Naive thymus-derived CD8-positive, alpha-beta T cell (primary cell): ENCODE measurements at regions not wholly inside any gene's neighbourhood (a gene's known extent, or its start where the extent isn't known, plus 50 kb on each side); places are given as distances from the start of the nearest gene placed in this dataset.
"Not testable (repeated sequence)": the region's sequence is repeated elsewhere in the genome, so short reads cannot be mapped to it uniquely, and the experiment has no call there.

ENCODE experiments used
- ATAC-seq, 2 donors: fragments of 150-1000 bp; cut with Tn5 transposase in 1 of 2; sonication (Bioruptor Pico), chemical (Tn5 transposase) in 1 of 2; 1 replicate in 1 of 2; 2 replicates in 1 of 2; pipeline ENCODE4 v1.10.0; 2021; ENCODE audit warnings: mild to moderate bottlenecking in 2 of 2, moderate library complexity in 2 of 2
- POLR2A ChIA-PET: fragments of 350-600 bp; sonication (Branson Sonifier 250); formaldehyde crosslinking; loops from one replicate; lab custom pipeline; 2021; ENCODE audit warnings: antibody characterized with exemption; lab: Charles Lee
- DNase-seq, 10 donors: peaks; one replicate each; pipeline versions ENCODE4 v3.0.0 to v3.0.0-alpha.2; 2020 to 2022
- H3K27ac Mint-ChIP-seq, 10 donors: one replicate each; pipeline ENCODE4 v1.8.0; 2020 to 2022; ENCODE audit warnings: mild to moderate bottlenecking in 10 of 10, mixed read lengths in 10 of 10, moderate library complexity in 4 of 10, inconsistent platforms in 1 of 10
- H3K27me3 Mint-ChIP-seq, 5 donors: one replicate each; pipeline ENCODE4 v1.8.0; 2021 to 2022; ENCODE audit warnings: mixed read lengths in 5 of 5
- H3K36me3 Mint-ChIP-seq, 3 donors: one replicate each; pipeline ENCODE4 v1.8.0; 2020 to 2022; ENCODE audit warnings: mixed read lengths in 3 of 3, mild to moderate bottlenecking in 2 of 3, inconsistent platforms in 1 of 3
- H3K4me1 Mint-ChIP-seq, 4 donors: one replicate each; pipeline ENCODE4 v1.8.0; 2021 to 2022; ENCODE audit warnings: mixed read lengths in 4 of 4
- H3K4me3 Mint-ChIP-seq, 10 donors: one replicate each; pipeline ENCODE4 v1.8.0; 2020 to 2022; ENCODE audit warnings: mild to moderate bottlenecking in 10 of 10, mixed read lengths in 10 of 10, moderate library complexity in 6 of 10, inconsistent platforms in 1 of 10
- H3K9me3 Mint-ChIP-seq, 9 donors: one replicate each; pipeline ENCODE4 v1.8.0; 2020 to 2022; ENCODE audit warnings: mixed read lengths in 9 of 9, mild to moderate bottlenecking in 3 of 9, inconsistent platforms in 1 of 9, moderate library complexity in 1 of 9

- H3K36me3 Mint-ChIP-seq = no peaks in the 10 kb centered on the region
- DNase-seq = no peak
- POLR2A ChIA-PET = no interaction called here
- H3K4me1 Mint-ChIP-seq = no peaks in the 10 kb centered on the region
- ATAC-seq = no peak
- peaks cover 0 to 7% (median 0%) of the 10 kb centered on the region in 5 donors for H3K27me3 Mint-ChIP-seq
- no peaks in the 10 kb centered on the region for H3K9me3 Mint-ChIP-seq
- H3K4me3 Mint-ChIP-seq = no peak overlapping the region
- H3K27ac Mint-ChIP-seq = no peak overlapping the region
These were observed 247.7 kb upstream of the ARSJ start for GRCh38 chr4:114226968-114227760.

DNA sequence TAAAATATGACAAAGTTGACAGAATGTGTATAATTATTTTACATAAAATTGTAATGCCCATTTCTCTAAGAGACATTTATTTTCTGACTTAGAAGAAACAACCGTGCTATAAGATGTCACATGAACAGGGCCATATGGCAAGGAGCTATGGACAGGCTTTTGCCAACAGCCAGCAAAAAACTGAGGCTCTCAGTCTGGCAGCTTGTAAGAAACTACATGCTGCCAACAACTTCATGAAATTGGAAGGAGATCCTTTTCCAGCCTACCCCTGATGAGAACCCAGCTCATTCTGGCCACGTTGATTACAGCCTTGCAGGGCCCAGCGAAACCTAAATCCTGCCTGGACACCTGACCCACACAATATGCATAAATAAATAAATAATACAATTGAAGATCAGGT is 250.3 kb upstream of the ARSJ start:
- Mint-ChIP-seq H3K9me3 (no peaks in the 10 kb centered on the region), H3K36me3 (no peaks in the 10 kb centered on the region), H3K27me3 (peaks cover 0 to 22% (median 2%) of the 10 kb centered on the region in 5 donors), H3K27ac (no peak overlapping the region), H3K4me1 (no peaks in the 10 kb centered on the region), H3K4me3 (no peak overlapping the region)
- POLR2A ChIA-PET = no interaction called here
- DNase-seq = no peak
- no peak for ATAC-seq

DNA sequence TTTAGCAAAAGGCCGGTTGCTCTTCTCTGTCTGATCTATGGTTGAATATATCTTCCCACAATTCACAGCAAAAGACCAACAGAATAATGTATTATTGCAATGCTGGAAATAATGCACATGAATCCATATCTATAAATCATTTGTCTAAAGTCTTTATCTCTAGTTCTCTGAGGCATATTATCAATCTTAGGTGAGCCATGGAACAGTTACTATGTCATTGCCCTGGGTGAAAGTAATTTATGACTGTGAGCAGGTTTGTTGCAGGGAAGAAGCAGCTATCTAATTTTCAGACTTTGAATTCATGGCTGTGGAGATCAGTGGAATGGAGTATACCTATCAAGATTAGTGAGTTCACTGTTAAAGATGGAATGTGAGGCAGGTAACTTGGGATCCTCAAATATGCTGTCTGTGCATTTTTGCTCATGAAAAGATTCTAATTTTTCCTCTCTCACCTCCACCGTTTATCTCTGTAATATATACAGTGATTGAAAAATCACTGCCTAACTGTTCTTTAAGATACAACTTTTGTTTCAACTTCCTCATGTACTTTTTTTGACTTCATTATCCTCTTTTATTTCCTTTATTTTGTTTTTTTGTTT is 256.8 kb upstream of the ARSJ start:
- Mint-ChIP-seq H3K27ac (no peak overlapping the region), H3K9me3 (peaks cover 0 to 2% (median 0%) of the 10 kb centered on the region in 9 donors), H3K27me3 (peaks cover 0 to 23% (median 2%) of the 10 kb centered on the region in 5 donors), H3K4me1 (no peaks in the 10 kb centered on the region), H3K4me3 (no peak overlapping the region), H3K36me3 (no peaks in the 10 kb centered on the region)
- ATAC-seq = no peak
- no peak for DNase-seq
- POLR2A ChIA-PET = no interaction called here

DNA sequence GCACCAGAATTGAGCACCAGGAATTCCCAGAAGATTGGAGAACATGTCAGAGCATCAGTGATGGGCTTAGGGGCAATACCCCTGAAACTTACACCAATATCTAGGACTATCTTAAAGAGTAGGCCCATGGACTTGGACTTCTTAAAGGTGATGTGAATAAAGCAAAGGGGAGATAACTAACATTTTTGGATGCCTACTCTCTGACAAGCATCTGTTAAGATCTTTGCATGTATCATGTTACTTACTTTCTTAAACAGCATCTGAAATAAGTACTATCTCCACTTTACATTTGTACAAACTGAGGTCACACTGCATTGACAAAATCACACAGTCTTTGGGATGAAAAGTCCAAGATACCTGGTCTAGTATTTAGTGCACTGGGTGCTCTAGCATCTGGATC is 258.6 kb upstream of the ARSJ start:
- no peak overlapping the region for H3K27ac Mint-ChIP-seq
- DNase-seq (no peak), ATAC-seq (no peak)
- peaks cover 0 to 12% (median 2%) of the 10 kb centered on the region in 5 donors for H3K27me3 Mint-ChIP-seq
- H3K4me3 Mint-ChIP-seq = no peak overlapping the region
- no peaks in the 10 kb centered on the region for H3K36me3 Mint-ChIP-seq
- POLR2A ChIA-PET = no interaction called here
- H3K9me3 Mint-ChIP-seq = peaks cover 0 to 5% (median 0%) of the 10 kb centered on the region in 9 donors
- no peaks in the 10 kb centered on the region for H3K4me1 Mint-ChIP-seq

- POLR2A ChIA-PET = no interaction called here
- no peaks in the 10 kb centered on the region for H3K36me3 Mint-ChIP-seq
- DNase-seq (no peak), ATAC-seq (no peak)
- H3K27me3 Mint-ChIP-seq = peaks cover 6 to 30% (median 9%) of the 10 kb centered on the region in 5 donors
- H3K9me3 Mint-ChIP-seq = peaks cover 0 to 11% (median 0%) of the 10 kb centered on the region in 9 donors
- H3K4me3 Mint-ChIP-seq = no peak overlapping the region
- no peaks in the 10 kb centered on the region for H3K4me1 Mint-ChIP-seq
- no peak overlapping the region for H3K27ac Mint-ChIP-seq
These were observed 270.1 kb upstream of the ARSJ start for GRCh38 chr4:114249561-114249960.

GRCh38 chr4:114249976-114250375 is 270.5 kb upstream of the ARSJ start:
- Mint-ChIP-seq H3K4me3 (no peak overlapping the region), H3K36me3 (no peaks in the 10 kb centered on the region), H3K27ac (no peak overlapping the region), H3K4me1 (no peaks in the 10 kb centered on the region), H3K9me3 (peaks cover 0 to 15% (median 0%) of the 10 kb centered on the region in 9 donors), H3K27me3 (peaks cover 6 to 30% (median 9%) of the 10 kb centered on the region in 5 donors)
- POLR2A ChIA-PET = no interaction called here
- no peak for DNase-seq
- no peak for ATAC-seq

DNA sequence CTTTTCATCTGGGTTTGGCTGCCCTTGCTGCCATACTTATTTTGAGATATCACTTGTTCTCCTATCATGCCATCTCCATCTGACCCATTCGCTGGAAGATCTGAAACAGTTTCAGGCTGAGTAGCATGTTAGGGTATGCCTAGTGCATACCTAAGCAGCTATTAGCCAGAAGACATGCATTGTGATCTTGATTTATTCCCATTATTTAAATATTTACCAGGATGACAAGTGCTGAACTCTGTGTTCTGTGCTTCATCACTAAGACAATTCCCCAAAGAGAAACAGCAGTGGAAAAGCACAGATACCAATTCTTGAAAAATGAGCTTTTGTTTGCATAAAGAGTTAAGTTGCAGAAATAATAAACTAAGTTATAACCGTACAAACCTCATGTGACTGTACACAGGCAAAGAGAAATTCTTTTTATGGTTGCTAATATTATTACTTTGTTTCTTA is 271.0 kb upstream of the ARSJ start:
- Mint-ChIP-seq H3K4me1 (no peaks in the 10 kb centered on the region), H3K4me3 (no peak overlapping the region), H3K9me3 (peaks cover 0 to 15% (median 0%) of the 10 kb centered on the region in 9 donors), H3K27ac (no peak overlapping the region), H3K27me3 (peaks cover 6 to 30% (median 9%) of the 10 kb centered on the region in 5 donors), H3K36me3 (no peaks in the 10 kb centered on the region)
- POLR2A ChIA-PET = no interaction called here
- ATAC-seq = no peak
- DNase-seq = no peak

GRCh38 chr4:114251020-114251419 is 271.6 kb upstream of the ARSJ start:
- no peak for DNase-seq
- no peak for ATAC-seq
- no peak overlapping the region for H3K4me3 Mint-ChIP-seq
- H3K27ac Mint-ChIP-seq = no peak overlapping the region
- peaks cover 0 to 15% (median 0%) of the 10 kb centered on the region in 9 donors for H3K9me3 Mint-ChIP-seq
- POLR2A ChIA-PET = no interaction called here
- no peaks in the 10 kb centered on the region for H3K4me1 Mint-ChIP-seq
- peaks cover 6 to 30% (median 9%) of the 10 kb centered on the region in 5 donors for H3K27me3 Mint-ChIP-seq
- no peaks in the 10 kb centered on the region for H3K36me3 Mint-ChIP-seq

GRCh38 chr4:114252499-114252898 is 273.1 kb upstream of the ARSJ start:
- POLR2A ChIA-PET = no interaction called here

GRCh38 chr4:114257501-114257900 is 278.1 kb upstream of the ARSJ start:
- Mint-ChIP-seq H3K36me3 (no peaks in the 10 kb centered on the region), H3K27ac (no peak overlapping the region), H3K4me1 (no peaks in the 10 kb centered on the region), H3K4me3 (no peak overlapping the region), H3K27me3 (peaks cover 0 to 7% (median 0%) of the 10 kb centered on the region in 5 donors), H3K9me3 (peaks cover 0 to 15% (median 0%) of the 10 kb centered on the region in 9 donors)
- POLR2A ChIA-PET = no interaction called here
- DNase-seq (no peak), ATAC-seq (no peak)

More at GRCh38 chr4:114252499-114252898, 273.1 kb upstream of the ARSJ start:
- H3K4me3 Mint-ChIP-seq = no peak overlapping the region
- H3K4me1 Mint-ChIP-seq = no peaks in the 10 kb centered on the region
- no peak overlapping the region for H3K27ac Mint-ChIP-seq
- peaks cover 3 to 22% (median 9%) of the 10 kb centered on the region in 5 donors for H3K27me3 Mint-ChIP-seq
- H3K9me3 Mint-ChIP-seq = peaks cover 0 to 15% (median 0%) of the 10 kb centered on the region in 9 donors
- H3K36me3 Mint-ChIP-seq = no peaks in the 10 kb centered on the region
- DNase-seq = no peak
- no peak for ATAC-seq

DNA sequence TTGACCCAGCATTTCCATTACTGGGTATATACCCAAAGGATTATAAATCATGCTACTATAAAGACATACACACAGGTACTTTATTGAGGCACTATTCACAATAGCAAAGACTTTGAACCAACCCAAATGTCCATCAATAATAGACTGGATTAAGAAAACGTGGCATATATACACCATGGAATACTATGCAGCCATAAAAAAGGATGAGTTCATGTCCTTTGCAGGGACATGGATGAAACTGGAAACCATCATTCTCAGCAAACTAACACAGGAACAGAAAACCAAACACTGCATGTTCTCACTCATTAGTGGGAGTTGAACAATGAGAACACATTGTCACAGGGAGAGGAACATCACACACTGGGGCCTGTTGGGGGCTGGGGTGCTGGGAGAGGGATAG is 283.0 kb upstream of the ARSJ start:
- ATAC-seq = not testable (repeated sequence)

GRCh38 chr4:114263233-114263632 is 283.8 kb upstream of the ARSJ start:
- H3K36me3 Mint-ChIP-seq = no peaks in the 10 kb centered on the region
- DNase-seq (no peak), ATAC-seq (no peak)
- peaks cover 0 to 4% (median 0%) of the 10 kb centered on the region in 9 donors for H3K9me3 Mint-ChIP-seq
- H3K4me3 Mint-ChIP-seq = no peak overlapping the region
- POLR2A ChIA-PET = no interaction called here
- no peak overlapping the region for H3K27ac Mint-ChIP-seq
- peaks cover 0 to 9% (median 2%) of the 10 kb centered on the region in 5 donors for H3K27me3 Mint-ChIP-seq
- no peaks in the 10 kb centered on the region for H3K4me1 Mint-ChIP-seq

More for the DNA sequence above, 283.0 kb upstream of the ARSJ start:
- H3K4me3 Mint-ChIP-seq, POLR2A ChIA-PET, H3K9me3 Mint-ChIP-seq, H3K27me3 Mint-ChIP-seq, H3K27ac Mint-ChIP-seq, DNase-seq, H3K36me3 Mint-ChIP-seq, H3K4me1 Mint-ChIP-seq: not testable (repeated sequence)

GRCh38 chr4:114264452-114264851 is 285.0 kb upstream of the ARSJ start:
- Mint-ChIP-seq H3K36me3 (no peaks in the 10 kb centered on the region), H3K27me3 (peaks cover 0 to 9% (median 2%) of the 10 kb centered on the region in 5 donors), H3K4me1 (no peaks in the 10 kb centered on the region), H3K9me3 (peaks cover 0 to 4% (median 0%) of the 10 kb centered on the region in 9 donors), H3K27ac (no peak overlapping the region), H3K4me3 (no peak overlapping the region)
- ATAC-seq (no peak), DNase-seq (no peak)
- POLR2A ChIA-PET = no interaction called here
